Muscle of arm (tissue), 1 donor: ENCODE measurements at regions not wholly inside any gene's neighbourhood (a gene's known extent, or its start where the extent isn't known, plus 50 kb on each side); places are given as distances from the start of the nearest gene placed in this dataset.

Experiments used
- DNase-seq: peaks from one replicate; pipeline ENCODE4 v3.0.0-alpha.2; 2013

- no peak for DNase-seq
Observed at GRCh38 chr2:205937211-205937610, 148.8 kb downstream of the INO80D start.

- no peak for DNase-seq
Observed at GRCh38 chr2:205936446-205936845, 149.5 kb downstream of the INO80D start.

GRCh38 chr2:205934443-205934842 lies 151.5 kb downstream of the INO80D start:
- DNase-seq: no peak

- DNase-seq: no peak
Observed at GRCh38 chr2:205932861-205933260, 153.1 kb downstream of the INO80D start.

DNA sequence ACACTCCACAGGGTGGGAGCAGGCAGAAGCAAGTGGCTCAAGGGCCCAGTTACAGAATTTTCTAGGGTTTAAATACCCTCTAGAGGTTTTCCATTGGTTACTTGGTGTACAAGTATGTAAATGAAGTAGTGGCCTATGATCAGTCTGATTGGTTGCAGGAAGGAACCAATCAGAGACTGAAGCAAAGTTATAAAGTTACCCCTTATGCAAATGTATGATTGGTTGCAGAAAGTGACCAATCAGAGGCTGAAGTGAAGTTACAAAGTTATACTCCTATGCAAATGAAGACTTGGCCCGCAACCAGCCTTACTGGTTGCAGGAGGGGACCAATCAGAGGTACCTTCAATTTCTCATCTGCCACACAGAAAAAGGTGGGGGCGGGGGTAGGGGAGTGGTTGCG lies 154.6 kb downstream of the INO80D start:
- DNase-seq: no peak

DNA sequence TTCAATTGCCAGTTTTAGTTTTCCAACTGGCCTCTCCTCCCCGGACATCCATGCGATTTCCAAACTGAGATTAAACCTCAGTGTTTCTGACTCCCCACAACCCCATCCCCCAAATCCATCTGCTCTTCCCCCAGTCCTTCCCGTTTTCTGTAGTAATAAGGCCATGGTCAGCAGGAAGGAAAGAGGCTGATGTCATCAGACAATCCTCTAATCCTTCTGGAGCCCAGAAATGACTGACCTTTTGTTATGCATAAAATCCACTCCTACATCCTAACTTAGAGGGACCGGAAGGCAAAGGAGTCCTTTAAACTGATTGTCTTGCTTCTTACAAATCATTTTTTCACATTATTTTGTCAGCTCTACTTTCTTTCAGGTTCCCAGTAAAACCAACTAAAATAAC lies 155.8 kb downstream of the INO80D start:
- DNase-seq: no peak

GRCh38 chr2:205929246-205929942 lies 156.6 kb downstream of the INO80D start:
- DNase-seq: no peak

- peak; percentile 79 for DNase-seq
Observed at GRCh38 chr2:205925373-205926337, 160.3 kb downstream of the INO80D start.

DNA sequence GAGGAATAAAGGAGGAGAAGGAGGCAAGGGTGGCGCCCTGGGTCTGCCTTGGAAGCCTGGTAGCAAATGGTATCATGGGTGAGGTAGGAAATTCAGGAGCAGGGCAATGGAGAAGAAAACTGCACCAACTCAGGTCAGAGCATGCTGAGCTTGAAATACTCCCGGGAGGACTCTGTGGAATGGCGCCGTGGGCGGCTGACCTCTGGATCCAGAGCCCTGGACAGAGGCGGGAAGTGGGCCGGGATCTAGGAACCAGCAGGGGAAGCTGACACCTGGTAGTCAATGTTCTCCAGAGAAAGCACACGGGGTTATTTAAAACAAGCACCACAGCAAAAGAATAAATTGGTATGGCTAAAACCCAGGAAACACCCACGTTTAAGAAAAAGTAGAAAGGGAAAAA lies 161.3 kb downstream of the INO80D start:
- no peak for DNase-seq

GRCh38 chr2:205915130-205915524 lies 170.8 kb downstream of the INO80D start:
- DNase-seq: no peak

- no peak for DNase-seq
Observed at GRCh38 chr2:205914213-205915129, 171.5 kb downstream of the INO80D start.

- no peak for DNase-seq
Observed at GRCh38 chr2:205913668-205914067, 172.3 kb downstream of the INO80D start.

DNA sequence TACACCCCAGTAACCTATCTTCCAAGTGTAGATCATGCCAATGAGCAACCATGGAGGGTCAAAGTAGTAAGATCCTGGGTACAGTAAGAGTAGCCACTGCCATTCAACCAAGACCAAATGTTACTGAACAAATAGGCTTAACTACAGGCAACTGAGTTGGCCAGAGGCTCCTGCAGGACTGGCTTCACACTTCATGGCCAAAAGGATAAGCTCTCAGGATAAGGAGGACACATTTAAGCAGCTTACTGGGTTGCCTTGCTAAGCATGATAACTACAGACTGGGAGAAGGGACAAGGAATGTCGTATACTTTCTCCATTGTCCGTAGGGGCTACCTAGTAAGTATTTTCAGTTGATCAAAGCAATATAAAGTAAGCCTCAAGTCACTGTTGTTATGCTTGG lies 174.7 kb downstream of the INO80D start:
- DNase-seq: no peak

- DNase-seq: no peak
Observed at GRCh38 chr2:205909184-205909572, 176.8 kb downstream of the INO80D start.

- DNase-seq: no peak
Observed at GRCh38 chr2:205908212-205909183, 177.5 kb downstream of the INO80D start.

GRCh38 chr2:205906419-205906818 lies 179.6 kb downstream of the INO80D start:
- DNase-seq: no peak

- no peak for DNase-seq
Observed at GRCh38 chr2:205905576-205905975, 180.4 kb downstream of the INO80D start.

DNA sequence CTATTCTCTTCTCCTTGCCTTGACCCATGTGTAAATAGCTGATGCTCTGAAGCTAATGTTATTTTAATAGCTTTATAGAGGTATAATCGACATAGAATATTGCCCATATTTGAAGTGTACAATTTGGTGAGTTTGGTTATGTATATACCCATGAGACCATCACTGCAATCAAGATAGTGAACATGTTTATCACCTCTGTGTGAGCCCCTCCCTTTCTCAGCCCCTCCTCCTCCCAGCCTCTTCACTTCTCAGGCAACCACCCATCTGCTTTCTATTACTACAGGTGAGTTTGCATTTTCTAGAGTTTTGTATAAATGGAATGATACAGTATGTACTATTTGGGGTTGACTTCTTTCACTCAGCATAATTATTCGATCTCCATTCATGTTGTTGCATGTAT lies 181.1 kb downstream of the INO80D start:
- no peak for DNase-seq

- DNase-seq: no peak
Observed at GRCh38 chr2:205903549-205904129, 182.3 kb downstream of the INO80D start.

- DNase-seq: no peak
Observed at GRCh38 chr2:205902900-205903237, 183.1 kb downstream of the INO80D start.
